ENCODE measurements at regions not wholly inside any gene's neighbourhood (a gene's known extent, or its start where the extent isn't known, plus 50 kb on each side); places are given as distances from the start of the nearest gene placed in this dataset.

- H3K4me3 ChIP-seq = no peak overlapping the region
- no peaks in the 10 kb centered on the region for H3K9me3 ChIP-seq (ENCODE audit: insufficient read depth, low read depth)
- no peaks in the 10 kb centered on the region for H3K9me2 ChIP-seq (ENCODE audit: insufficient read depth)
- POLR2A ChIA-PET (ENCODE audit: unreplicated experiment) = no interaction called here
- H4K20me1 ChIP-seq (ENCODE audit: insufficient read depth) = no peaks in the 10 kb centered on the region
- no peak overlapping the region for H2AFZ ChIP-seq
- no peaks in the 10 kb centered on the region for H3K79me2 ChIP-seq (ENCODE audit: low read depth)
- intact Hi-C loops (cut with micrococcal nuclease; ENCODE audit: unreplicated experiment) = no loop called here
- no peaks in the 10 kb centered on the region for H3K36me3 ChIP-seq (ENCODE audit: low read depth)
- no peak overlapping the region for H3K27ac ChIP-seq
- peaks cover 8% of the 10 kb centered on the region for H3K4me1 ChIP-seq (replicated peaks; ENCODE audit: insufficient read depth)
- BruUV-seq (replicated peaks) = no TSS peak
- H3F3A ChIP-seq (ENCODE audit: insufficient read depth, low read depth) = peaks cover 7% of the 10 kb centered on the region
- CTCF ChIA-PET = no interaction called here
- H3K4me2 ChIP-seq = no peak overlapping the region
- TF ChIP-seq, protein P1, sequence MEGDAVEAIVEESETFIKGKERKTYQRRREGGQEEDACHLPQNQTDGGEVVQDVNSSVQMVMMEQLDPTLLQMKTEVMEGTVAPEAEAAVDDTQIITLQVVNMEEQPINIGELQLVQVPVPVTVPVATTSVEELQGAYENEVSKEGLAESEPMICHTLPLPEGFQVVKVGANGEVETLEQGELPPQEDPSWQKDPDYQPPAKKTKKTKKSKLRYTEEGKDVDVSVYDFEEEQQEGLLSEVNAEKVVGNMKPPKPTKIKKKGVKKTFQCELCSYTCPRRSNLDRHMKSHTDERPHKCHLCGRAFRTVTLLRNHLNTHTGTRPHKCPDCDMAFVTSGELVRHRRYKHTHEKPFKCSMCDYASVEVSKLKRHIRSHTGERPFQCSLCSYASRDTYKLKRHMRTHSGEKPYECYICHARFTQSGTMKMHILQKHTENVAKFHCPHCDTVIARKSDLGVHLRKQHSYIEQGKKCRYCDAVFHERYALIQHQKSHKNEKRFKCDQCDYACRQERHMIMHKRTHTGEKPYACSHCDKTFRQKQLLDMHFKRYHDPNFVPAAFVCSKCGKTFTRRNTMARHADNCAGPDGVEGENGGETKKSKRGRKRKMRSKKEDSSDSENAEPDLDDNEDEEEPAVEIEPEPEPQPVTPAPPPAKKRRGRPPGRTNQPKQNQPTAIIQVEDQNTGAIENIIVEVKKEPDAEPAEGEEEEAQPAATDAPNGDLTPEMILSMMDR (conservative IDR thresholded peaks at IDR 0.05) = no peak
- TF ChIP-seq EZH2 (IDR thresholded peaks at IDR 0.05; ENCODE audit: low read depth) = no peak
- DNase-seq = no peak
- H3K27me3 ChIP-seq (ENCODE audit: insufficient read depth, low read depth) = no peaks in the 10 kb centered on the region
These were observed 220.1 kb downstream of the BCAS1 start for GRCh38 chr20:53850319-53850718.

- no peaks in the 10 kb centered on the region for H4K20me1 ChIP-seq (ENCODE audit: insufficient read depth)
- H3K36me3 ChIP-seq (ENCODE audit: low read depth) = no peaks in the 10 kb centered on the region
- H3K27me3 ChIP-seq (ENCODE audit: insufficient read depth, low read depth) = no peaks in the 10 kb centered on the region
- ChIA-PET CTCF (no interaction called here), POLR2A (ENCODE audit: unreplicated experiment) (no interaction called here)
- H3K4me3 ChIP-seq = no peak overlapping the region
- no peak for TF ChIP-seq EZH2 (IDR thresholded peaks at IDR 0.05; ENCODE audit: low read depth)
- TF ChIP-seq, protein P1 (conservative IDR thresholded peaks at IDR 0.05) = no peak
- H3K27ac ChIP-seq = no peak overlapping the region
- H3K9me2 ChIP-seq (ENCODE audit: insufficient read depth) = no peaks in the 10 kb centered on the region
- H2AFZ ChIP-seq = no peak overlapping the region
- no peaks in the 10 kb centered on the region for H3K9me3 ChIP-seq (ENCODE audit: insufficient read depth, low read depth)
- DNase-seq = no peak
- no peak overlapping the region for H3K4me2 ChIP-seq
- BruUV-seq (replicated peaks) = no TSS peak
- no peaks in the 10 kb centered on the region for H3K79me2 ChIP-seq (ENCODE audit: low read depth)
- intact Hi-C loops (cut with micrococcal nuclease; ENCODE audit: unreplicated experiment) = no loop called here
- peaks cover 15% of the 10 kb centered on the region for H3K4me1 ChIP-seq (replicated peaks; ENCODE audit: insufficient read depth)
- peaks cover 14% of the 10 kb centered on the region for H3F3A ChIP-seq (ENCODE audit: insufficient read depth, low read depth)
These were observed 220.8 kb downstream of the BCAS1 start for GRCh38 chr20:53849471-53850059.

DNA sequence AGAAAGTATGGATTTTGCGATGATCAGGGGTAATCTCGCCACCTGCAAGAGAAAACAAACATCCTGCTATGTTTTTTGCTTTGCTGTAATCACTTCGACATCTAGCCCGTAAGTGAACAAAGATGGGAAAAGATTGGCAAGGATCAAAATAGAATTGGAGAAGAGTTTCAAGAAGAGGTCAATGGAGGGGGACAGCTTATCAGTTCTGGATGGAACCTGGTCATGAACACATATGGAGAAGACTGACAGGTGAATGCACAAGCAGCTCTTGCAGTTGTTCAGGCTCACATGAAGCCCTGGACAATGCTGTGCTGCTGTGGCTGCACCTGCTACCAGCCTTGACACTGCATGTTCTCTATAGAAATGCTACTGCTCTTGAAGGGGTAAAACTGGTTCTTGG is 222.1 kb downstream of the BCAS1 start:
- H3K27ac ChIP-seq = no peak overlapping the region
- intact Hi-C loops (cut with micrococcal nuclease; ENCODE audit: unreplicated experiment) = no loop called here
- no peaks in the 10 kb centered on the region for H3K36me3 ChIP-seq (ENCODE audit: low read depth)
- no peak overlapping the region for H3K4me3 ChIP-seq
- no peak for TF ChIP-seq EZH2 (IDR thresholded peaks at IDR 0.05; ENCODE audit: low read depth)
- TF ChIP-seq, protein P1 (conservative IDR thresholded peaks at IDR 0.05) = no peak
- H3K79me2 ChIP-seq (ENCODE audit: low read depth) = no peaks in the 10 kb centered on the region
- no peaks in the 10 kb centered on the region for H3K9me2 ChIP-seq (ENCODE audit: insufficient read depth)
- no peaks in the 10 kb centered on the region for H4K20me1 ChIP-seq (ENCODE audit: insufficient read depth)
- peaks cover 14% of the 10 kb centered on the region for H3F3A ChIP-seq (ENCODE audit: insufficient read depth, low read depth)
- no peak for DNase-seq
- BruUV-seq (replicated peaks) = no TSS peak
- peak overlapping the region; percentile 12; the same call in 1 of the 2 replicates for H2AFZ ChIP-seq
- H3K27me3 ChIP-seq (ENCODE audit: insufficient read depth, low read depth) = no peaks in the 10 kb centered on the region
- peaks cover 16% of the 10 kb centered on the region for H3K4me1 ChIP-seq (replicated peaks; ENCODE audit: insufficient read depth)
- POLR2A ChIA-PET (ENCODE audit: unreplicated experiment) = interaction anchor here (0.7 kb wide), 1 partner anchor 251 kb away, joined by 5 read pairs; no protein-coding TSS in a partner anchor
- no peak overlapping the region for H3K4me2 ChIP-seq
- CTCF ChIA-PET = no interaction called here
- no peaks in the 10 kb centered on the region for H3K9me3 ChIP-seq (ENCODE audit: insufficient read depth, low read depth)
